ENCODE measurements at regions not wholly inside any gene's neighbourhood (a gene's known extent, or its start where the extent isn't known, plus 50 kb on each side); places are given as distances from the start of the nearest gene placed in this dataset.
"Not testable (repeated sequence)": the region's sequence is repeated elsewhere in the genome, so short reads cannot be mapped to it uniquely, and the experiment has no call there.

DNA sequence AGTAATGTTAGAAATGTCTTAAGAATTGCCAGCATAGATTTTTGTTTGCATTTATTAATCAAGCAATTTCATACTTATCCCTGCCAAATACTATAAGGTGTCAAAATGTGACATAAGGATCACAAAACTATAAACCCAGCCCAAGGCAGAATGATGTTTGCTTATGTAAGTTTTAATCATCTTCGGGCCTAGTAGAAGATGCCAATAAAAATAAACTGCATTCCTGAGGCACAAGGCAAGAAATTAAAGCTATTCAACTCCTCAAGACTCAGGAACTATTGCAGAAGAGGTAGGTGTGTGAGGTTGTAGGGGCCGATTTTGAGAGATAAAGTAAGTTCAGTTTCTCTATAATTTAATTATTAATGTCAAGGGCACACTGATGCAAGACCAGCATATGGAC lies 189.4 kb upstream of the AHR start:
- TF ChIP-seq EZH2 (IDR thresholded peaks at IDR 0.05; ENCODE audit: low read length) (no peak), CTCF (optimal IDR thresholded peaks at IDR 0.05 in 1 of 3, IDR thresholded peaks at IDR 0.05 in 1 of 3, conservative IDR thresholded peaks at IDR 0.05 in 1 of 3; ENCODE audit: extremely low read depth in 1 of 3, insufficient read depth in 2 of 3, low read length in 3 of 3) (no peak)
- Histone ChIP-seq H3K9ac (ENCODE audit: control insufficient read depth, extremely low read depth, insufficient read depth, low read length) (no peak overlapping the region), H3K9me3 (ENCODE audit: control insufficient read depth, low read depth, low read length) (no peaks in the 10 kb centered on the region), H3K27me3 (ENCODE audit: control insufficient read depth, extremely low read depth, insufficient read depth, low read length) (no peaks in the 10 kb centered on the region), H3K4me3 (ENCODE audit: control insufficient read depth in 2 of 3, extremely low read depth in 1 of 3, insufficient read depth in 2 of 3, low read depth in 1 of 3, low read length in 3 of 3) (no peak overlapping the region), H3K27ac (ENCODE audit: control insufficient read depth, insufficient read depth, low read length) (no peak overlapping the region), H3K9me1 (ENCODE audit: control insufficient read depth, extremely low read depth, insufficient read depth, low read length) (no peaks in the 10 kb centered on the region), H3K36me3 (ENCODE audit: control insufficient read depth in 2 of 2, extremely low read depth in 1 of 2, insufficient read depth in 2 of 2, low read length in 2 of 2) (no peaks in the 10 kb centered on the region), H3K79me2 (ENCODE audit: control insufficient read depth, insufficient read depth, low read length) (no peaks in the 10 kb centered on the region), H3K4me2 (ENCODE audit: control insufficient read depth, extremely low read depth, insufficient read depth, low read depth, low read length) (no peak overlapping the region), H3K4me1 (ENCODE audit: control insufficient read depth, extremely low read depth, insufficient read depth, low read length) (peaks cover 4% of the 10 kb centered on the region), H4K20me1 (ENCODE audit: control insufficient read depth, extremely low read depth, insufficient read depth, low read length) (no peaks in the 10 kb centered on the region), H2AFZ (ENCODE audit: control insufficient read depth, low read length) (no peak overlapping the region)
- FAIRE-seq (peak; percentile 57), DNase-seq (ENCODE audit: low read depth, low spot score) (no peak)
- dilution Hi-C loops (cut with MboI; ENCODE audit: extremely low pct_ligation_motif_present, low sequenced_read_pairs), result no loop called here

DNA sequence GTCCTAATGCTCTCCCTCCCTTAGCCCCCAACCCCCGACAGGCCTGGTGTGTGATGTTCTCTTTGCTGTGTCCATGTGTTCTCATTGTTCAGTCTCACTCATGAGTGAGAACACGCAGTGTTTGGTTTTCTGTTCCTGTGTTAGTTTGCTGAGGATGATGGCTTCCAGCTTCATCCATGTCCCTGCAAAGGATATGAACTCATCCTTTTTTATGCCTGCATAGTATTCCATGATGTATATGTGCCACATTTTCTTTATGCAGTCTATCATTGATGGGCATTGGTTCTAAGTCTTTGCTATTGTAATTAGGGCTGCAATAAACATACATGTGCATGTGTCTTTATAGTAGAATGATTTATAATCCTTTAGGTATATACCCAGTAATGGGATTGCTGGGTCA lies 184.7 kb upstream of the AHR start:
- H3K27me3 ChIP-seq (ENCODE audit: control insufficient read depth, extremely low read depth, insufficient read depth, low read length); FAIRE-seq; H3K9me1 ChIP-seq (ENCODE audit: control insufficient read depth, extremely low read depth, insufficient read depth, low read length); DNase-seq (ENCODE audit: low read depth, low spot score); H3K4me1 ChIP-seq (ENCODE audit: control insufficient read depth, extremely low read depth, insufficient read depth, low read length); H3K4me2 ChIP-seq (ENCODE audit: control insufficient read depth, extremely low read depth, insufficient read depth, low read depth, low read length); H3K4me3 ChIP-seq (ENCODE audit: control insufficient read depth in 2 of 3, extremely low read depth in 1 of 3, insufficient read depth in 2 of 3, low read depth in 1 of 3, low read length in 3 of 3); H3K27ac ChIP-seq (ENCODE audit: control insufficient read depth, insufficient read depth, low read length); H4K20me1 ChIP-seq (ENCODE audit: control insufficient read depth, extremely low read depth, insufficient read depth, low read length); dilution Hi-C loops (cut with MboI; ENCODE audit: extremely low pct_ligation_motif_present, low sequenced_read_pairs); H3K79me2 ChIP-seq (ENCODE audit: control insufficient read depth, insufficient read depth, low read length); H2AFZ ChIP-seq (ENCODE audit: control insufficient read depth, low read length); H3K9me3 ChIP-seq (ENCODE audit: control insufficient read depth, low read depth, low read length); H3K36me3 ChIP-seq (ENCODE audit: control insufficient read depth in 2 of 2, extremely low read depth in 1 of 2, insufficient read depth in 2 of 2, low read length in 2 of 2); H3K9ac ChIP-seq (ENCODE audit: control insufficient read depth, extremely low read depth, insufficient read depth, low read length): not testable (repeated sequence)

DNA sequence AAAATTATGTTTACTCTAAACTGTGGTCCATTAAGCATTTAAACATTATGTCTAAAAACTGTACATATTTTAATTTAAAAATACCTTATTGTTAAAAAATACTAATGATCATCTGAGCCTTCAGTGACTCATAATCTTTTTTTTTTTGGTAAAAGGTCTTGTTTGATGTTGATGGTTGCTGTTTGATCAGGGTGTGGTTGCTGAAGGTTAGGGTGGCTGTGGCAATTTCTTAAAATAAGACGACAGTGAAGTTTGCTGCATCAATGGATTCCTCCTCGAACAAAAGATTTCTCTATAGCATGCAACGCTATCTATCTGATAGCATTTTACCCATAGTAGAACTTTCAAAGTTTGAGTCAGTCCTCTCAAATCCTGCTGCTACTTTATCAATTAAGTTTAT lies 180.0 kb upstream of the AHR start:
- H3K27ac ChIP-seq (ENCODE audit: control insufficient read depth, insufficient read depth, low read length), result no peak overlapping the region
- no peak overlapping the region for H3K4me2 ChIP-seq (ENCODE audit: control insufficient read depth, extremely low read depth, insufficient read depth, low read depth, low read length)
- no peaks in the 10 kb centered on the region for H4K20me1 ChIP-seq (ENCODE audit: control insufficient read depth, extremely low read depth, insufficient read depth, low read length)
- no peak for TF ChIP-seq CTCF (optimal IDR thresholded peaks at IDR 0.05 in 1 of 3, IDR thresholded peaks at IDR 0.05 in 1 of 3, conservative IDR thresholded peaks at IDR 0.05 in 1 of 3; ENCODE audit: extremely low read depth in 1 of 3, insufficient read depth in 2 of 3, low read length in 3 of 3)
- TF ChIP-seq EZH2 (IDR thresholded peaks at IDR 0.05; ENCODE audit: low read length), result no peak
- H3K27me3 ChIP-seq (ENCODE audit: control insufficient read depth, extremely low read depth, insufficient read depth, low read length), result no peaks in the 10 kb centered on the region
- no peak overlapping the region for H3K9ac ChIP-seq (ENCODE audit: control insufficient read depth, extremely low read depth, insufficient read depth, low read length)
- no peak overlapping the region for H3K4me3 ChIP-seq (ENCODE audit: control insufficient read depth in 2 of 3, extremely low read depth in 1 of 3, insufficient read depth in 2 of 3, low read depth in 1 of 3, low read length in 3 of 3)
- H2AFZ ChIP-seq (ENCODE audit: control insufficient read depth, low read length), result no peak overlapping the region
- peaks cover 3% of the 10 kb centered on the region for H3K4me1 ChIP-seq (ENCODE audit: control insufficient read depth, extremely low read depth, insufficient read depth, low read length)
- no peaks in the 10 kb centered on the region for H3K9me1 ChIP-seq (ENCODE audit: control insufficient read depth, extremely low read depth, insufficient read depth, low read length)
- dilution Hi-C loops (cut with MboI; ENCODE audit: extremely low pct_ligation_motif_present, low sequenced_read_pairs), result no loop called here
- H3K79me2 ChIP-seq (ENCODE audit: control insufficient read depth, insufficient read depth, low read length), result no peaks in the 10 kb centered on the region
- H3K9me3 ChIP-seq (ENCODE audit: control insufficient read depth, low read depth, low read length), result no peaks in the 10 kb centered on the region
- no peaks in the 10 kb centered on the region for H3K36me3 ChIP-seq (ENCODE audit: control insufficient read depth in 2 of 2, extremely low read depth in 1 of 2, insufficient read depth in 2 of 2, low read length in 2 of 2)
- DNase-seq (ENCODE audit: low read depth, low spot score), result no peak
- no peak for FAIRE-seq

Data from keratinocyte (primary cell).